ENCODE measurements at regions not wholly inside any gene's neighbourhood (a gene's known extent, or its start where the extent isn't known, plus 50 kb on each side); places are given as distances from the start of the nearest gene placed in this dataset.

DNA sequence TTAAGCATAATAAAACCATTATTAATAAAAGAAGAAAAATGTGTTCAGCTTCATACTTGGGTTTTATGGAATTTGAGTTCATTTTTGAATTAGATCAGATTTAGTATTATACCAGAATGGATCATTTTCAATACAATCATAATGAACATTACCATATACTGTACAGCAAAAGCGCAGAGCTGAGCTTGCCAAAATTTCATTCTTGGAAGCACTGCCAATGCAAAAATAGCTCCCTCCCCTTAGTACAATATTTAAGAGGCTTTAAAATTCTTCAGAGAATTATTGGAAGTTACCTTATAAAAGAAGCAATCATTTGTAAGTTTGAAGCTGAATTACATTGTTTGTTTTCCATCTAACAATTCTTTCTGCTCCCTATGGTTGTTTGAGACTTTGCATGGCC is 938.1 kb upstream of the SLC39A10 start:
- DNase-seq: no peak
- H3K36me3 ChIP-seq (ENCODE audit: control insufficient read depth in 3 of 3, insufficient read depth in 2 of 3, low read depth in 1 of 3, low read length in 3 of 3): no peaks in the 10 kb centered on the region
- no peaks in the 10 kb centered on the region for H3K9me3 ChIP-seq (ENCODE audit: control insufficient read depth in 2 of 2, insufficient read depth in 1 of 2, low read depth in 1 of 2, low read length in 1 of 2)
- no peaks in the 10 kb centered on the region for H3K27me3 ChIP-seq (ENCODE audit: control insufficient read depth in 3 of 3, insufficient read depth in 3 of 3, low read length in 3 of 3)
- H3K27ac ChIP-seq (ENCODE audit: low read depth in 1 of 3, low read length in 2 of 3): no peak overlapping the region
- WGBS, 3 donors: 95 to 97% (median 96%) methylated on average over 1 of the region's 1 CpG
- no peaks in the 10 kb centered on the region for H3K4me1 ChIP-seq (ENCODE audit: control insufficient read depth in 3 of 3, insufficient read depth in 2 of 3, low read depth in 1 of 3, low read length in 2 of 3)
- H3K4me3 ChIP-seq (ENCODE audit: low read depth in 1 of 3, low read length in 3 of 3): no peak overlapping the region
- FAIRE-seq: no peak

DNA sequence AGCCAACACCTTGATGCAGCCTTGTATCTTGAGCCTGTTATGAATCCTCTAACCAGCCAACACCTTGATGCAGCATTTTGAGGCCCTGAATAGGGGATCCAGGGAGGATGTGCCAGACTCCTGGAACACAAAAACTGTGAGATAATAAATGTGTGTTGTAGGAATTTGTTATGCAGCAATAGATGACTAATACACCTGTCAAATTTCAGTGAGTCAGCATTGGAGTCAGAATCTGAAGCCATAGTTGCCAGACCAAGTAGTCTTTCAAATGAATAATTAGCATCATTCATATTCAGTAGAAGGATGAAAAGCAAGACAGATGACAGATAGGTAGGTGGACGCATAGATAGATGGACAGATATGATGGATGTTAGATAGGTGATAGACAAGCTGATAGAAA is 942.5 kb upstream of the SLC39A10 start:
- 79 to 91% (median 90%) methylated on average over 1 of the region's 1 CpG for WGBS, 3 donors
- no peak for DNase-seq
- no peak for FAIRE-seq
- Histone ChIP-seq H3K36me3 (ENCODE audit: control insufficient read depth in 3 of 3, insufficient read depth in 2 of 3, low read depth in 1 of 3, low read length in 3 of 3) (no peaks in the 10 kb centered on the region), H3K4me3 (ENCODE audit: low read depth in 1 of 3, low read length in 3 of 3) (no peak overlapping the region), H3K27ac (ENCODE audit: low read depth in 1 of 3, low read length in 2 of 3) (no peak overlapping the region), H3K9me3 (ENCODE audit: control insufficient read depth in 2 of 2, insufficient read depth in 1 of 2, low read depth in 1 of 2, low read length in 1 of 2) (no peaks in the 10 kb centered on the region), H3K27me3 (ENCODE audit: control insufficient read depth in 3 of 3, insufficient read depth in 3 of 3, low read length in 3 of 3) (no peaks in the 10 kb centered on the region), H3K4me1 (ENCODE audit: control insufficient read depth in 3 of 3, insufficient read depth in 2 of 3, low read depth in 1 of 3, low read length in 2 of 3) (no peaks in the 10 kb centered on the region)

DNA sequence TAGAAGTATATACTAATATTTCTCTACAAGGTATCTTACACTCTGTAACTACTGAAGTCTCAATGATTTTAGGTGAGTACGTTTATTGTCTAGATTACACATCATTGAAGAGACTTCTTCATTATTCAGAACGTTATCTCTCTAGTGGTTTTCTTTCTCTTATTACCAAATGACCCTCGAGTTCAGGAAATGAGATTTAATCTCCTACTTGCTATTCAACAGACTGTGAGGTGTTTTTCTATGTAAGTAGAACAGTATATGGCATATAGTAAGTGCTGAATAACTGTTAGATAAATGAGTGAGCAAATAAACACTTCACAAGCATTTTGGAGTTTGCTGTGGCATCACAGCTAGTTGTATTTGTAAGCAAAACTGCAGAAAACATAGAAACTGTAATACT is 947.2 kb upstream of the SLC39A10 start:
- DNase-seq (no peak), FAIRE-seq (no peak)
- no peaks in the 10 kb centered on the region for H3K36me3 ChIP-seq (ENCODE audit: control insufficient read depth in 3 of 3, insufficient read depth in 2 of 3, low read depth in 1 of 3, low read length in 3 of 3)
- no peaks in the 10 kb centered on the region for H3K4me1 ChIP-seq (ENCODE audit: control insufficient read depth in 3 of 3, insufficient read depth in 2 of 3, low read depth in 1 of 3, low read length in 2 of 3)
- H3K9me3 ChIP-seq (ENCODE audit: control insufficient read depth in 2 of 2, insufficient read depth in 1 of 2, low read depth in 1 of 2, low read length in 1 of 2): no peaks in the 10 kb centered on the region
- 35 to 41% (median 39%) methylated on average over 3 of the region's 3 CpGs for WGBS, 3 donors
- H3K27me3 ChIP-seq (ENCODE audit: control insufficient read depth in 3 of 3, insufficient read depth in 3 of 3, low read length in 3 of 3): no peaks in the 10 kb centered on the region
- no peak overlapping the region for H3K4me3 ChIP-seq (ENCODE audit: low read depth in 1 of 3, low read length in 3 of 3)
- no peak overlapping the region for H3K27ac ChIP-seq (ENCODE audit: low read depth in 1 of 3, low read length in 2 of 3)

DNA sequence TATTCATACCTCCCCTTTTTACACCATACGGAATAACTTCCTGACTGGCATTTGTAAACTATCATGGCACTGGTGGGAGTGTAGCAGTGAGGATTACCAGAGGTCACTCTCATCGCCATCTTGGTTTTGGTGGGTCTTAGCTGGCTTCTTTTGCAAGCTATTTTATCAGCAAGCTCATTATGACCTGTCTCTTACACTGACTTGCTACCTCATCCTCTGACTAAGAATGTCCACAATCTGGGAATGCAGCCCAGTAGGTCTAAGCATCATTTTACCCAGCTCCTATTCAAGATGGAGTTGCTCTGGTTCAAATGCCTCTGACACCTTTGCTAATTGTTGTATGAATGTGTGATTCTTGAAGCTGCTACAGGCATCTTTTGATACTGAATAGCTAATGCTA is 950.8 kb upstream of the SLC39A10 start:
- Histone ChIP-seq H3K4me1 (ENCODE audit: control insufficient read depth in 3 of 3, insufficient read depth in 2 of 3, low read depth in 1 of 3, low read length in 2 of 3) (no peaks in the 10 kb centered on the region), H3K4me3 (ENCODE audit: low read depth in 1 of 3, low read length in 3 of 3) (no peak overlapping the region), H3K36me3 (ENCODE audit: control insufficient read depth in 3 of 3, insufficient read depth in 2 of 3, low read depth in 1 of 3, low read length in 3 of 3) (no peaks in the 10 kb centered on the region), H3K27me3 (ENCODE audit: control insufficient read depth in 3 of 3, insufficient read depth in 3 of 3, low read length in 3 of 3) (no peaks in the 10 kb centered on the region), H3K27ac (ENCODE audit: low read depth in 1 of 3, low read length in 2 of 3) (no peak overlapping the region), H3K9me3 (ENCODE audit: control insufficient read depth in 2 of 2, insufficient read depth in 1 of 2, low read depth in 1 of 2, low read length in 1 of 2) (no peaks in the 10 kb centered on the region)
- WGBS, 3 donors: 63 to 79% (median 71%) methylated on average over 2 of the region's 2 CpGs
- FAIRE-seq (no peak), DNase-seq (no peak)

DNA sequence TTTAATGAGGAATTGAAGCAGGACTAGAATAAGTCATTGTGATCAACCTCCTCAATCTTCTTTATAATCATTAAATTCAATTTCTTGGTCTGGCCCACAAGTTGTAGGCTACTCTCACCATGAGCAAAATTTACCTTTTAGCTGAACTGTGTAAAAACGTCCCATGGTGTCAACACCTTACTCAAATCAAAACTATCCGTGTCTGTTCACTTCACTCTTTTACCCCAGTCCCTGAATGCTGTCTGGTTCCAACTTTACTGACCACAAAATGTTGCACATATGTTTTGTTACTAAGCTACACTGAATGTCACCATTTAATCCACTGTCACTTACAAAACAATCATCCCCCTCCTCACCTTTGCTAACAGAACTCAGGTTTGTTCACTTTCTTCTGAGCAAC is 951.6 kb upstream of the SLC39A10 start:
- Histone ChIP-seq H3K27ac (ENCODE audit: low read depth in 1 of 3, low read length in 2 of 3) (no peak overlapping the region), H3K9me3 (ENCODE audit: control insufficient read depth in 2 of 2, insufficient read depth in 1 of 2, low read depth in 1 of 2, low read length in 1 of 2) (no peaks in the 10 kb centered on the region), H3K4me3 (ENCODE audit: low read depth in 1 of 3, low read length in 3 of 3) (no peak overlapping the region), H3K4me1 (ENCODE audit: control insufficient read depth in 3 of 3, insufficient read depth in 2 of 3, low read depth in 1 of 3, low read length in 2 of 3) (no peaks in the 10 kb centered on the region), H3K36me3 (ENCODE audit: control insufficient read depth in 3 of 3, insufficient read depth in 2 of 3, low read depth in 1 of 3, low read length in 3 of 3) (no peaks in the 10 kb centered on the region), H3K27me3 (ENCODE audit: control insufficient read depth in 3 of 3, insufficient read depth in 3 of 3, low read length in 3 of 3) (no peaks in the 10 kb centered on the region)
- WGBS, 3 donors: 63 to 69% (median 64%) methylated on average over 2 of the region's 2 CpGs
- DNase-seq (no peak), FAIRE-seq (no peak)

DNA sequence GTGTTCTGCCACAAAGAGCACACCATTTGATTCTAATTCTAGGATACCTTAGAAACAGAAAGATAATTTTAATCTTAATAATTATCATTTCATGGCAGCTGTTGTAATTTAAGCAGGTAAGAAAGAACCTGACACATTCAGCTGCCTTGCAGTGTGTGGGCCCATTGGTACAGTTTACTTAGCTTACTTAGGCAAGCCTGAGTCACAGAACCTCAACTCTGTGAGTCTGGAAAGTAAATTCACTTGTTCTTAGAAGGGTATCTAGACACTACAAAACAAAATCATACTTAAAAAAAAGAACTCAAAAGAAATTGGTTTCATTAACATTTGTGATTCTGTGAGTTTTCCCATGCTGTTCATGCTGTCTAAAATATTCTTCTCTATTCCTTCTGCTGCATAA is 956.3 kb upstream of the SLC39A10 start:
- no peaks in the 10 kb centered on the region for H3K36me3 ChIP-seq (ENCODE audit: control insufficient read depth in 3 of 3, insufficient read depth in 2 of 3, low read depth in 1 of 3, low read length in 3 of 3)
- FAIRE-seq: no peak
- H3K4me1 ChIP-seq (ENCODE audit: control insufficient read depth in 3 of 3, insufficient read depth in 2 of 3, low read depth in 1 of 3, low read length in 2 of 3): no peaks in the 10 kb centered on the region
- no peak overlapping the region for H3K4me3 ChIP-seq (ENCODE audit: low read depth in 1 of 3, low read length in 3 of 3)
- no peak for DNase-seq
- H3K27me3 ChIP-seq (ENCODE audit: control insufficient read depth in 3 of 3, insufficient read depth in 3 of 3, low read length in 3 of 3): no peaks in the 10 kb centered on the region
- no peaks in the 10 kb centered on the region for H3K9me3 ChIP-seq (ENCODE audit: control insufficient read depth in 2 of 2, insufficient read depth in 1 of 2, low read depth in 1 of 2, low read length in 1 of 2)
- no peak overlapping the region for H3K27ac ChIP-seq (ENCODE audit: low read depth in 1 of 3, low read length in 2 of 3)

DNA sequence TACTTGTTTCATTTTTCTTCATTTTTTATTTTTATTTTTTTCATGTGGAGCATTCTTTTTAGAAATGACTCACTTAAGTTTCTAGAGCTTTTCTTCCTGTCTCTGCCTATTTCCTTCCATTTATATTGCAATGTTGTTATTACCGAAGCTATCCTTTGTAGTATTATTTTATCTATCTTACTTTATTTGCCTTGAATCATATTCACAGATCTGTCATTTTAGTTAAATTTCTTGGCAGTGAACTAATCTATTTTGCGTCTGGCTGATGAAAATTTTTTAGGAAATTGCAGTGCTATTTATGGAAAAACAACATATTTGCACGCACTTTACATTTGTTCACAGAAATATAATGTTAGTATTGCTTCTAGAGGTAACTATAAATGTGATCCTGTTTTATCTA is 956.9 kb upstream of the SLC39A10 start:
- Histone ChIP-seq H3K27me3 (ENCODE audit: control insufficient read depth in 3 of 3, insufficient read depth in 3 of 3, low read length in 3 of 3) (no peaks in the 10 kb centered on the region), H3K27ac (ENCODE audit: low read depth in 1 of 3, low read length in 2 of 3) (no peak overlapping the region), H3K9me3 (ENCODE audit: control insufficient read depth in 2 of 2, insufficient read depth in 1 of 2, low read depth in 1 of 2, low read length in 1 of 2) (no peaks in the 10 kb centered on the region), H3K4me3 (ENCODE audit: low read depth in 1 of 3, low read length in 3 of 3) (no peak overlapping the region), H3K4me1 (ENCODE audit: control insufficient read depth in 3 of 3, insufficient read depth in 2 of 3, low read depth in 1 of 3, low read length in 2 of 3) (no peaks in the 10 kb centered on the region), H3K36me3 (ENCODE audit: control insufficient read depth in 3 of 3, insufficient read depth in 2 of 3, low read depth in 1 of 3, low read length in 3 of 3) (no peaks in the 10 kb centered on the region)
- 73 to 81% (median 81%) methylated on average over 3 of the region's 3 CpGs for WGBS, 3 donors
- no peak for DNase-seq
- no peak for FAIRE-seq

DNA sequence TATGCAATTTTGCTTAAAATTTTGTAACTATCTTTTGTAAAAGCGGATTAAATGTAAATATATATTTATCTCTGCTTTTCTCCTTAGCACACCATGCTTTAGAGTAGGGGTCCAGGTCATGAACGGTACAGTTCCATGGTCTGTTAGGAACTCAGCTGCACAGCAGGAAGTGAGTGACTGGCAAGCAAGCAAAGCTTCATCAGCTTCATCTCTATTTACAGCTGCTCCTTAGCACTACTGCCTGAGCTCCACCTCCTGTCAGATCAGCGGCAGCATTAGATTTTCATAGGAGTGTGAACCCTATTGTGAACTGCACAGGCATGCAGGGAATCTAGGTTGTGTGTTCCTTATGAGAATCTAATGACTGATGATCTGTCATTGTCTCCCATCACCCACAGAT is 959.0 kb upstream of the SLC39A10 start:
- Histone ChIP-seq H3K4me3 (ENCODE audit: low read depth in 1 of 3, low read length in 3 of 3) (no peak overlapping the region), H3K27me3 (ENCODE audit: control insufficient read depth in 3 of 3, insufficient read depth in 3 of 3, low read length in 3 of 3) (no peaks in the 10 kb centered on the region), H3K36me3 (ENCODE audit: control insufficient read depth in 3 of 3, insufficient read depth in 2 of 3, low read depth in 1 of 3, low read length in 3 of 3) (no peaks in the 10 kb centered on the region), H3K27ac (ENCODE audit: low read depth in 1 of 3, low read length in 2 of 3) (no peak overlapping the region), H3K9me3 (ENCODE audit: control insufficient read depth in 2 of 2, insufficient read depth in 1 of 2, low read depth in 1 of 2, low read length in 1 of 2) (no peaks in the 10 kb centered on the region), H3K4me1 (ENCODE audit: control insufficient read depth in 3 of 3, insufficient read depth in 2 of 3, low read depth in 1 of 3, low read length in 2 of 3) (no peaks in the 10 kb centered on the region)
- FAIRE-seq (no peak), DNase-seq (no peak)
- WGBS, 3 donors: 51 to 63% (median 60%) methylated on average over 3 of the region's 3 CpGs

DNA sequence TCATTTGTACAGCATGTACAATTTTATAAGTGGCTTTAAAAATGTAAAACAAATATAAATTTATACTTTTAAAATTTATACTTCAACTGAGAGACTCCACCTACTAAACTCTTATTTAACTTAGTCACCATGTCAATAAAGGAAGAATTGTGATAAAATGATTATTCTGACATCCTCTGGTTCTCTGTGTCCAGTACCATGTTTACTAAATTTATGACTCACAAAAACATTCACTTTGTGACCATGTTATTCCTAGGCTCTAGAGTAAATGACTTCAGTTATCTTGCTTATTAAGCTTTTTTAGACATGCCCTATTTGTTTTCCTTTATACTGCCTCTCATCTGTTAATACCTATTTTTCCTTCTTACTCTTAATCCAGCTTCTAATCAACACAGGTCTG is 959.6 kb upstream of the SLC39A10 start:
- no peaks in the 10 kb centered on the region for H3K27me3 ChIP-seq (ENCODE audit: control insufficient read depth in 3 of 3, insufficient read depth in 3 of 3, low read length in 3 of 3)
- no peak for DNase-seq
- no peaks in the 10 kb centered on the region for H3K9me3 ChIP-seq (ENCODE audit: control insufficient read depth in 2 of 2, insufficient read depth in 1 of 2, low read depth in 1 of 2, low read length in 1 of 2)
- no peaks in the 10 kb centered on the region for H3K36me3 ChIP-seq (ENCODE audit: control insufficient read depth in 3 of 3, insufficient read depth in 2 of 3, low read depth in 1 of 3, low read length in 3 of 3)
- H3K4me3 ChIP-seq (ENCODE audit: low read depth in 1 of 3, low read length in 3 of 3): no peak overlapping the region
- H3K4me1 ChIP-seq (ENCODE audit: control insufficient read depth in 3 of 3, insufficient read depth in 2 of 3, low read depth in 1 of 3, low read length in 2 of 3): no peaks in the 10 kb centered on the region
- no peak overlapping the region for H3K27ac ChIP-seq (ENCODE audit: low read depth in 1 of 3, low read length in 2 of 3)
- FAIRE-seq: no peak

All from small intestine (tissue), 7 donors.